Peyer's patch (tissue), 4 donors: ENCODE measurements at regions not wholly inside any gene's neighbourhood (a gene's known extent, or its start where the extent isn't known, plus 50 kb on each side); places are given as distances from the start of the nearest gene placed in this dataset.

Source experiments
- DNase-seq, 3 donors: peaks; one replicate each; pipeline ENCODE4 v3.0.0-alpha.2; 2017 to 2019
- H3K27ac ChIP-seq, 4 donors: fragments of 200-600 bp; sonication (generic); one replicate each; pipeline ENCODE4 v1.5.1; 2016 to 2019
- H3K27me3 ChIP-seq, 2 donors: fragments of 200-600 bp; sonication (generic); one replicate each; pipeline ENCODE4 v1.5.1; 2019
- H3K36me3 ChIP-seq, 3 donors: fragments of 200-600 bp; sonication (generic); one replicate each; pipeline ENCODE4 v1.5.1; 2016 to 2019
- H3K4me1 ChIP-seq, 4 donors: fragments of 200-600 bp; sonication (generic); one replicate each; pipeline ENCODE4 v1.5.1; 2016 to 2019
- H3K4me3 ChIP-seq, 4 donors: fragments of 200-600 bp; sonication (generic); 1 replicate in 3 of 4; 2 replicates in 1 of 4; pipeline ENCODE4 v1.5.1; 2016 to 2019; ENCODE audit warnings: mild to moderate bottlenecking in 1 of 4
- H3K9me3 ChIP-seq, 4 donors: fragments of 200-600 bp; sonication (generic); one replicate each; pipeline ENCODE4 v1.5.1; 2016 to 2019; ENCODE audit warnings: mild to moderate bottlenecking in 1 of 4
- POLR2A ChIP-seq, 2 donors: fragments of 450-650 bp; IDR thresholded peaks; one replicate each; pipeline ENCODE4 v1.5.1; 2017; ENCODE audit warnings: antibody characterized with exemption in 2 of 2, mild to moderate bottlenecking in 2 of 2, moderate library complexity in 2 of 2
- TF ChIP-seq, protein P1 (sequence below), 6 experiments: fragments of 450-650 bp in 4 of 6; fragments of 200-600 bp in 2 of 6; sonication (generic) in 1 of 6; IDR thresholded peaks; one replicate each; pipeline ENCODE4 v1.5.1; 2017 to 2019; ENCODE audit warnings: antibody characterized with exemption in 6 of 6, mild to moderate bottlenecking in 3 of 6, moderate library complexity in 1 of 6

GRCh38 chr1:96256130-96256790 is 465.3 kb upstream of the PTBP2 start:
- no peak for DNase-seq
- Histone ChIP-seq H3K36me3 (no peaks in the 10 kb centered on the region), H3K9me3 (no peaks in the 10 kb centered on the region), H3K4me1 (no peaks in the 10 kb centered on the region), H3K4me3 (no peak overlapping the region), H3K27ac (no peak overlapping the region), H3K27me3 (no peaks in the 10 kb centered on the region)
- no peak for TF ChIP-seq POLR2A (IDR thresholded peaks at IDR 0.05)
- TF ChIP-seq, protein P1, sequence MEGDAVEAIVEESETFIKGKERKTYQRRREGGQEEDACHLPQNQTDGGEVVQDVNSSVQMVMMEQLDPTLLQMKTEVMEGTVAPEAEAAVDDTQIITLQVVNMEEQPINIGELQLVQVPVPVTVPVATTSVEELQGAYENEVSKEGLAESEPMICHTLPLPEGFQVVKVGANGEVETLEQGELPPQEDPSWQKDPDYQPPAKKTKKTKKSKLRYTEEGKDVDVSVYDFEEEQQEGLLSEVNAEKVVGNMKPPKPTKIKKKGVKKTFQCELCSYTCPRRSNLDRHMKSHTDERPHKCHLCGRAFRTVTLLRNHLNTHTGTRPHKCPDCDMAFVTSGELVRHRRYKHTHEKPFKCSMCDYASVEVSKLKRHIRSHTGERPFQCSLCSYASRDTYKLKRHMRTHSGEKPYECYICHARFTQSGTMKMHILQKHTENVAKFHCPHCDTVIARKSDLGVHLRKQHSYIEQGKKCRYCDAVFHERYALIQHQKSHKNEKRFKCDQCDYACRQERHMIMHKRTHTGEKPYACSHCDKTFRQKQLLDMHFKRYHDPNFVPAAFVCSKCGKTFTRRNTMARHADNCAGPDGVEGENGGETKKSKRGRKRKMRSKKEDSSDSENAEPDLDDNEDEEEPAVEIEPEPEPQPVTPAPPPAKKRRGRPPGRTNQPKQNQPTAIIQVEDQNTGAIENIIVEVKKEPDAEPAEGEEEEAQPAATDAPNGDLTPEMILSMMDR (IDR thresholded peaks at IDR 0.05), result no peak

DNA sequence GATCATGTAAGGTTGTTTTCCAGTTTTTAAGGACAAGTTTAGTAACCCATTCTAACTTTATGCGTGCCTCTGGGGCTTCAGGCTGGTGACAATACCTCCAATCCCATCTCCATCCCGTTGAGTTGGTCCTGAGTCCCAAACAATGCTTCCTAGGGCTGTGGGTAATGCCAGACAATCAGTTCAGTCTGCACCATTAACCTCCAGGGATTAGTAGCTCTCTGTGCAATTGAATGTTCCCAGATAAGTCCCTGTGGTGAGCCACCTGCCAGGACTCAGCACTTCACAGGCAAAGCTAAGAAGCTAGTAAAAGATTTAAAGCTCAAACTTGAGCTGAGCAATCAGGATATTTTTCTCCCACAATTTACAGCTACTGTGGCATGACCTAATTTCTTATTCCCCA is 462.2 kb upstream of the PTBP2 start:
- DNase-seq, result no peak
- Histone ChIP-seq H3K9me3 (no peaks in the 10 kb centered on the region), H3K27ac (no peak overlapping the region), H3K36me3 (no peaks in the 10 kb centered on the region), H3K4me3 (no peak overlapping the region), H3K27me3 (no peaks in the 10 kb centered on the region), H3K4me1 (no peaks in the 10 kb centered on the region)
- no peak for TF ChIP-seq POLR2A (IDR thresholded peaks at IDR 0.05)
- TF ChIP-seq, protein P1 (IDR thresholded peaks at IDR 0.05), result no peak

- no peaks in the 10 kb centered on the region for H3K4me1 ChIP-seq
- H3K27me3 ChIP-seq, result no peaks in the 10 kb centered on the region
- DNase-seq, result no peak
- H3K4me3 ChIP-seq, result no peak overlapping the region
- TF ChIP-seq POLR2A (IDR thresholded peaks at IDR 0.05), result no peak
- H3K36me3 ChIP-seq, result no peaks in the 10 kb centered on the region
- H3K27ac ChIP-seq, result no peak overlapping the region
- peaks cover 0 to 3% (median 0%) of the 10 kb centered on the region in 4 donors for H3K9me3 ChIP-seq
Measured at GRCh38 chr1:96281491-96281890, 440.1 kb upstream of the PTBP2 start.

- H3K9me3 ChIP-seq, result peaks cover 0 to under 1% (median 0%) of the 10 kb centered on the region in 4 donors
- no peaks in the 10 kb centered on the region for H3K27me3 ChIP-seq
- H3K4me1 ChIP-seq, result no peaks in the 10 kb centered on the region
- H3K4me3 ChIP-seq, result no peak overlapping the region
- H3K36me3 ChIP-seq, result no peaks in the 10 kb centered on the region
- H3K27ac ChIP-seq, result no peak overlapping the region
- no peak for DNase-seq
- TF ChIP-seq POLR2A (IDR thresholded peaks at IDR 0.05), result no peak
- TF ChIP-seq, protein P1 (IDR thresholded peaks at IDR 0.05), result no peak
Measured at GRCh38 chr1:96290033-96290432, 431.6 kb upstream of the PTBP2 start.

DNA sequence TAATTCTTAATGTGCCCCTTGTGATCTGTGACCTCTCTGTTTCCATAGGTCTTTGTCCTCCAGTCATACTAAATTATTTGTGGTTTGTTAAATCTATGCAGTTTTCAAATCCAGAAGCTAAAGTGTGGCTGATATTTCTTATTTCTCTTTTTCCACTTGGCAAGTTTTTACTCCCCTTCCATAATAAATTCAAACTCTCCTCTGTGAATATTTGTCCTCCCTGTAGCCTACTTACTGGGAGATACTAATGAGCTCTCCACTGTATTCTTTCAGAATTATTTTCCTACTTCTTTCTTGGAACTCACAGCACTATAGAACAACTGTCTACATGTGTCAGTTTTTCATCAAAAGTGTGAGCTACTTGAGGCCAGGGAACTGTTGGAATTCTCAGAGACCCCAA is 430.8 kb upstream of the PTBP2 start:
- no peak for DNase-seq
- TF ChIP-seq, protein P1 (IDR thresholded peaks at IDR 0.05), result no peak
- no peak for TF ChIP-seq POLR2A (IDR thresholded peaks at IDR 0.05)
- H3K27ac ChIP-seq, result no peak overlapping the region

GRCh38 chr1:96291468-96291867 is 430.1 kb upstream of the PTBP2 start:
- no peaks in the 10 kb centered on the region for H3K27me3 ChIP-seq
- H3K27ac ChIP-seq, result no peak overlapping the region
- no peak overlapping the region for H3K4me3 ChIP-seq
- no peaks in the 10 kb centered on the region for H3K4me1 ChIP-seq
- no peaks in the 10 kb centered on the region for H3K36me3 ChIP-seq
- no peak for TF ChIP-seq POLR2A (IDR thresholded peaks at IDR 0.05)
- TF ChIP-seq, protein P1 (IDR thresholded peaks at IDR 0.05), result no peak
- H3K9me3 ChIP-seq, result no peaks in the 10 kb centered on the region
- no peak for DNase-seq

More for the DNA sequence above, 430.8 kb upstream of the PTBP2 start:
- Histone ChIP-seq H3K27me3 (no peaks in the 10 kb centered on the region), H3K4me3 (no peak overlapping the region), H3K9me3 (no peaks in the 10 kb centered on the region), H3K4me1 (no peaks in the 10 kb centered on the region), H3K36me3 (no peaks in the 10 kb centered on the region)
